Stimulated activated CD8-positive, alpha-beta memory T cell treated with anti-CD3 and anti-CD28 coated beads, Interleukin-7, amount 100 ng/mL, for 48 hours (primary cell): ENCODE measurements at regions not wholly inside any gene's neighbourhood (a gene's known extent, or its start where the extent isn't known, plus 50 kb on each side); places are given as distances from the start of the nearest gene placed in this dataset.

Experiments
- DNase-seq, 2 donors: peaks; one replicate each; pipeline ENCODE4 v3.0.0-alpha.2; 2020; ENCODE audit warnings: low read depth in 1 of 2; ENCODE audit errors: extremely low read depth in 1 of 2

DNA sequence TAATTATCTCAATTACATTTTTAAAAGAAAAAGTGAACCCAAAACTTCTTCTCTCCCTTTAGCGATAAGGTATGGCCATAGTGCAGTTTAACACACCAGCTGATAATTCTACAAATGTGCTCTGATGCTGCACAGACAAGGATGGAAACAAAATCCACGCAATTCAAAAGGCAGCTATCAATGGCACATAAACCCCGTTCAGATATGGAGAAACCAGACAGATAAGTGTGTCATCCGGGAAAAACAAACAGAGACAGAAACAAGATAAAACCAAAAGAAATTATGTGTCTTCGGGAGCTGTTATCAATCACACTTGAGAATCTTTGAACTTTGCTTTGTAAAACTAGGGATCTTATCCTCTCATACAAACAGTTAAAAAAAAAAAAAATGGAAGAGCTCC, 73.6 kb downstream of the SIPA1L2 start:
- DNase-seq, result no peak

DNA sequence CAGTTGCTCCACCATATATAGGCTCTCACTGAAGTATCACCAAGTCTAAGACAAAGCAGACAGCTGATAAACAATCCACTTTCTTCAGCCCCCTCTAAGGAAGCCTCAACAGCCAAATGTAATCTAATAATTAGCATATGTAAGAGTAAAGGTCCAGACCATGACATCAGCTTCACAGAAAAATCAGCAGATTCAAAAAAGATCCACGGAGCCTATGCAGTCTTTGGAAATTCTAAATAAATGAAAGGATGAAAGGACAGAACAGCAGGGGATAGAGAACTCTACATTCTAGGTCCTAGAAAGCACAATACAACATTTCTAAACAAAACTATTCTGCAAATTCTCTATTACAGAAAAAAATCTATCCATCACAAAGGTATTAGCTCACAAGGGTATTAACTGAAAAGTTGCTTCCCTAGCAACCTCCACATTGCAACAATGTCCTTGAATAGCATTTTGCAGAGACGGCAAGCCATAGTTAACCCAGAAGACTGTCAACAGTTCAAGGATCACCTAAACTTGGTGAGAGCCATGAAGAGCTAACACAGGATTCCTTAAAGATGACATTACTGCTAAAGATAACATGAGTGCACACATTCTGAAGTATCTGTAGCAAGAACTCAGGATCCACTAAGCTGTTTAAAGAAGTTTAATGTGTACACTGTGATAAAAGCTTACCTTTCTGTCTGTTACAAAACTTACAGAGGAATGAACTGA, 74.3 kb downstream of the SIPA1L2 start:
- no peak for DNase-seq

DNA sequence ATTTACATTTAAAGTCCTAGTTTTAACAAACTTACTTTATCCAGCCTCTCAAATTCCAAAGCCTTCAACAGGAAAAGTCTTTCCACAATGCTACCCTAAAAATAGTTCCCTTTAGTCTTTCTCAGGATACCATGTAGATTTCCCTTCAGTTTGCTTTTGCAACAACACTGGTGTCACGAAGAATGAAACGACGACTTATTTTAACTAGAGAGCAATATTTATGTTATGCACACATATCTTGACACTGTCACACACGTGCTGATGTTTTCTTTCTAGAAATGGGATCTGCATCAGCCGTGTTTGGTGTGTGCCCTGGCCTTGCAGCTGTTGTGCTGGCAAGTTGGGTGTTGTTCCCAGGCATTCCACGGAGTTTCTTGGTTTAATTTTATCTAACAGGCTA, 75.5 kb downstream of the SIPA1L2 start:
- no peak for DNase-seq

DNA sequence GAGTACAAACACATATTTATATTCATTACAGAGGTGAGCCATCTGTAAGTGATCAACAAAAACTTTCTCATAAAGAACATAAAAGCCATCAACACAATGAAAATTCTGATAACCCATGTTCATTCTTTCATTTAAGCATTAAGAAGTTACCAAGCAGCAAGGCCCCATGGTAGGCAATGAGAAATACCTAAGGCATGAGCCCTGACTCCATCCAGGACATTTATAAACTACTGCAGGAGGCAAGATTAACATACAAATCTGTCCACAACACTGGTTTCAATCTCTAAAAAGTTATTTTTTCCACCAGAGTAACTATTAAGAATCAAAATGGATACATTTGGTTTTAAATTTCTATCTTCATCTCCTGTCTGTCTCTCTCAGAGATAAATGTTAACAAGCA, 76.1 kb downstream of the SIPA1L2 start:
- DNase-seq, result no peak

DNA sequence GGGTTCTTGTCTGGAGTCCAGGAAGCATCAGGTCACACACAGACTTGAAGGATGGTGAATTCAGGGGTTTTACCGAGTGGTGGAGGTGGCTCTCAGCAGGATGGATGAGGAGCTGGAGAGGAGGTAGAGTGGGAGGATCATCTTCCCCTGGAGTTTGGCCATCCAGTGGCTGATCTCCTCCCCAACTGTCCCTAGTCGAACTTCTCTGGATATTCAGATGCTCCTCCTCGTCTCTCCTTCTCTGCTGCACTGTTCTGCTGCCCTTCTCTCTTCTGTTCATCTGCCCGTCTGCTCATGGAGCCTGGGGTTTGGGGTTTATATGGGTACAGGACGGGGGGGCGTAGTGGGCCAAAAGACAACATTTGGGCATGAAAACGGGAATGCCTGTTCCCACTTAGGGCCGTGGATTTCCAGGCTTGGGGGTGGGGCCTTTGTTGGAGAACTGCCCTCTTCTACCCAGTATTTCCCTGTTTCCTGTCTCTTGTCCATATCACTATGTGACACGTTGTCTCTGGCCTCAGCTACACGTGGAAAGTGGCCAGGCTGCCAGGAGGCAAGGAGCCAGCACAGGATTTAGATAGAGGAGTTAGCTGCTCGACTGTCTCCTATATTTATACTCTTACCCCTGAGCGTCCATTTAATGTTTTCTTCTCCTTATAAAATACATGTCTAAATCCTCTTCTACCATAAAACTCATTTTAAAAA, 76.7 kb downstream of the SIPA1L2 start:
- no peak for DNase-seq

DNA sequence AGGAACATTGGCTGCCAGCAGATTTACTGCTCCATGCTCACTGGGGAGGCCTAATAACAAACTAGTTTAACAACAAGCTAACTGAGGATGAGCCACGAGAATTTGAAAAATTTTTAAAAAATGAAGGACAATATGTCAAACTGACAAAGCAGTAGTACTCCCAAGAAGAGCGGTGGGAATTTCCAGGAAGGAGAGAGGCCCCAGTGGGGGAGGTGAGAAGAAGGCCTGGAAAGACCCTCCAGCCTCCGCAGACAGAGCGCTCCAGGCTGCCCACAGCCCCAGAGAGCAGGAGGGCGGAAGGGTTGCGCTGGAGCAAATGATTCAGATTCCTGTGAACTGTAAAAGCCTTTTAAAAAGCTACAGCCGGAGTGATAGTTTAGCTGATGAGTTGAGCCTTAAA, 78.5 kb downstream of the SIPA1L2 start:
- DNase-seq, result no peak

DNA sequence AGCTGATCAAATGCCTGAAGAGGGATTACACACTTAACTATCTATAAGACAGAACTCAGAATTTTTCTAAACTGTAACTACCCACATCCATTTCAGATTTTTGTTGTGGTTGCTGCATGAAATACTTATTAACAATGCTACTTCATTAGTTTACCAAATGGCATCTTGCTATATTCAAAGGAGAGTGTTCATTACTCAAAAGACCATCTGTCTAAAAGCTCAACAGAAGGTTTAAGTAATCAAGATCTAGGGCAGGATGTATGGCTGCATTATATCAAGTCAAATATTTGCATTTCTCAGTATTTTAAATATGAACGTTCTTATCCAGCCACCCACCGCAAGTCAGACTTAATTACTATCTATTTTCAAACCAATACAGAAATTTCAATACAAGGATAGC, 79.9 kb downstream of the SIPA1L2 start:
- DNase-seq, result no peak

DNA sequence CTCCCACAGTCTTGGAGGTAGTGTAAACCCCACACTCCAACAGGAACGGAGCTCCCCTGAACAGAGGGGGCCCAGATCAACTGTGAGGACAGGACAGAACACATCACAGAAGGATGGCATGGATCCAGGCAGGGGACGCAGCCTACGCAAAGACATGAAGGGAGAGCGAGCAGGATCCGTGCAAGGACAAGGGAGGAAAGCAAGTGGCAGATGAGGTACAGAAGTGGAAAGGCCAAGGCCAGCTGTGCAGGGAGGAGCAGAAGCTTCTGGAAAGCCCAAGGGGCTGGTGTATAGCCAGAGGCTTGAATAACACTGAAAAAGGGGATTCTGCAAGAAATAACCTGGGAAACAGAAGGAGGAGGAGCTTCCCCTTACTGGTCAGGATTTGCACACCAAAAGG, 81.2 kb downstream of the SIPA1L2 start:
- DNase-seq, result no peak

DNA sequence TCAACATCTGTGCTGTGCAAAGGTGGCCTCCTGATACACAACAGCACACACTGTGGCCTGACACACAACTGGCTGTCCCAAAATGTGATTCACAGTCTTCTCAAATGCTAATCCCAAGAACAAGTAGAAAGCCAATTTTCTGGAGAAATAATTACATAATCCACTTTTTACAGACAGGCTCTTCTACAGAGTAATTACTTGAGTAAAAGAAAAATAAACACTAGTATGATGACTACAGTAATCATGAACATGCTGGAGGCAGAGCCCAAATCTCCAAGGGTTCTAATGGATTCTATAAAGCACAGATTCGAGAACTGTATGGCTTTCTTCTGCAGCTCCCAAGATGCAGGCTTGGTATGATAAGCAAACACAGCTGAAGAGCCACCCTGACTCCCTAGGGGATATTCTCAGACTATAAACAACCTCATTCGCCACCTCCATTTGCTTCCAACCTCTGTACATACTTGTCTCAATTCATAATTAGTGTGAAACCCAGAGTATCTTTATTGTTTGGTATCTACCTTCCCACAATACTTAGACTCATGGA, 81.9 kb downstream of the SIPA1L2 start:
- no peak for DNase-seq

DNA sequence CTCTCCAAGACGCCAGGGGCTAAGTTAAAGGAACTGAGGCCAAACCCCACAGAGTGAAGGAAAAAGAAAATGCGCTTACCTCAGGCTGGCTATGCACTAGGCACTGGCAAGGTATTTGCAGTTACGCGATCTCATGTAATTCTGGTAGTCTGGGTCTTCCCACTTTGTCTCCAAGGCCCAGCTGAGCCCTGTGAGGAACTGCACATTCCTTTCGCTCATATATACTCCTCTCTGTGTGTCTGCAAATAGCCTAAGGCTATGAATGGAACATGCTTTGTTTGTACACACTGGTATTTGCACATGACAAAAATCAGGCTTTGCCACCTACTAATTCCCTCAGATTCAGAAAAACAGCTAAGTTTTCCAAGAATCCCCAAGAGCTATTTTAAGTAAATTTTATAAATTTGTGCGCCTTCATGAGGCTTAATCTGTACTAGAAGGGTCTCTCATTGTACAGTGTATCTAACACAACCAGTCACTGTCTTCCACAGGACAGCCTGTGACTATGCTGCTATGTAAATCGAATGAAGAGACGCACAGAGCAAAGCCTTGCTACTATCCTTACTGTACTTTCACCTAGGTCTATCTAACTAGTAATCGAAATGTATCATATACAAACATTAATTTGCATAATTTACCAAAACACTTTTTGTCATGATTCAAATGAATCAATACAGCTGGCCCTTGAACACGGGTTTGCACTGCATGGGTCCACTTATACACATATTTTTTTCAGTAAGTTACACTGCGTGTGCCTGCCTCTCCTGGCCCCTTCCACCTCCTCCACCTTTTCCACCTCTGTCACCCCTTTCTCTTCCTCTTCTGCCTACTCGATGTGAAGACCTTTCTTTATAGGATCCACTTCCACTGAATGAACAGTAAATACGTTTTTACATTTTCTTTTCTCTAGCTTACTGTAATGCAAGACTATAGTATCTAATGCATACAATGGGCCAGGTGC, 87.0 kb downstream of the SIPA1L2 start:
- DNase-seq, result no peak

DNA sequence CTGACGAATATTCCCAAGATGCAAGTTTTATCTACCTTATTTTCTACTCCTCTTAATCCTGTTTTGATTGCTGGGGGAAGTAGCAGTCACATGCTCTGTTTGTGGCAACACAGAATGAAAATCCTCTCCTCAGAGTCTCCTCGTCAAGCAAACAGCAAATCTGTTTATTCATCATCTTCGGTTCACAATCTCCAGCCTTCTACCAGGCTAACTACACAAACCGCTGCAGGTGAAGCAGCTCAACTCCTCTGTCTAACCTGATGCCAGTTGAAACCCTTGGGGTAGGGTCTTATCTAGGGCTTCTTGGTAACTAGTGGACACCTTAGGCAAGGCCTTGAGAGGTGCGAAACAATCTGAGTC, 91.0 kb downstream of the SIPA1L2 start:
- DNase-seq, result no peak

DNA sequence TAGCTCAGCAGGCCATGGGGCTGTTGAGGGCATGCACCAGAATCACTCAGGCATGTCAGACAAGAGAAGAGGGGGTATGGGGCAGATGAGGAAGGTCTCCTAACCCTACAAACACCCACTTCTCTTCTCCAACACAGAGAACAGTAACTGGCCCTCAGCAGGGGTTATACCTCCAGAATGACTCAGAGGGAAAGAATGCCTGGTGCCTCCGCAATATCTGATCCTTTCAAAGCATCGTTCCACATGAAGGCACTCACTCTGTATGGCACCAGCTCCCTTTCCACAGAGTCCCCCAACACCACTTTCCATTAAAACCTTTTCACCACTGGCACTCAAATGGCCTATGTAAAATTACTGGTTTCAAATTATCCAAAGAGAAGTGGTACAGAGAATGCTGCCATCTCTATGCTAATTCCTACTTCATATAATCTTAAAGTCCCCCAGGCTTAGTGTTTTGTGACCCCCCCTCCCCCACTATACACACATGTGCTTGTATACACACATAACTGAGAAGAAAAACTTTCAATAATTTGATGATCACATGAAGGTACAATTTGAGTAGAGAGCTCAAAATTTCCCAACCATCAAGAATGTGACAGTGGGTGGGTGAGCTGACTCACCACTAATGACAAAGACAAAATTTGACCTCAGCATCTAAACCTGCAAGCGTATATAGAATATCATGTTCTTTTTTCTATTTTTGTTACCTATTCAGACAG, 91.5 kb downstream of the SIPA1L2 start:
- no peak for DNase-seq

DNA sequence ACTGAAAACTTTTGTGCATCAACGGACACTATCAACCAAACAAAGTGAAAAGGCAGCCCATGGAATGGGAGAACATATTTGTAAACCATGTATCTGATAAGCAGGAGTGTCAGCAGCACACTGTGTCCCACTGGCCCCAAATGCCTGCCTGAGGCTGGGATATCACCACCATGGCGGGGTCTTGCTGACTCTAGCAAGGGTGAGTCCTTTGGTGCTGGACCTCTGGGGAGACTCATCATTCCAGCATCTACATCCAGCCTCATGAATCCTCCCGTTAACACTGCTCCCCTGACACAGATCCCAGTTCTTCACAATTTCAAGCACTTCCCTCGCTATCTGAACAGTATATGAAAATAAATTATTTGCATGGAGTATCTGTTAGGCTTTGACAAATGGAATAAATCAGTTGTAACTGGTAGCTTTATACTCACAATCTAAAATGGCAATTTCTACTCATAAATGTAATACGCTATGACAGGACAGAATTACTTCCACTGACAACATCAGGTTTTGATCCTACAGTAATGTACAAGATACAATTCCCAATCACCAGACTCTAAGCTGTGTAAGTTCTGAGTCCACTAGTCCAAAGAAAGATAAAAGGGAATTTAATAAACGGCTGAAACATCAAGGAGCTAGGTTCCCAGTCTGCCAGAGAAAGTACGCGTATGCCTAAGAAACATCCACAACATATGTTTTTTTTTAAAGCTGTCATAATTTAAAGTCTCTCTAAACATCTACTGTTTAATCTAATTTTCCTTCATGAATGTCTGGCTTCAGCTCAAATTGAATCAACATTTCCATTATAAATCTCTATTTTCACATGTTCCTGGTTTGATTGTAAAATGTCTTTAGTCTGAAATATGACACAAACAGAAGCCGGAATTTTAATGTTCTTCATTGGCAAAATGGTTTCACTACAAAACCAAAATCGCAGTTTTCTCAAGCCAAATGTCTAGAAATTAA, 95.1 kb downstream of the SIPA1L2 start:
- DNase-seq, result no peak

DNA sequence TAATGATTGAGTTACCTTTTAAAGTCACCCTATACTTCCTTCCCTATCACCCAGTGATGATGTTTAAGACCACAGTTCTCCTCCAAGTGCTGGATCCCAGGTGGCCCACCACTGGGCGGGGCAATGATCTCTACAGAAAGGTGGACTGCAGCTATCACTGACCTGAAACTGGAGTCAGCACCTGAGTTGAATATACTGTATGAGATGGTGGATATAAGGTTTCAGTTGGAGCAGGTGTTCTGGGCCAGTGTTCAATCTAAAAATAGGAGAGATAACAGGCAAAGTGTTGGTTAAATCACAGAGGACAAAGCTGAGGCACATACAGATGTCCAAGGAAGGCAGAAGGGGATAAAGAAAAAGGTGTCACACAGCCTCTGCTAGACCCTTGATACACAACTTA, 96.6 kb downstream of the SIPA1L2 start:
- no peak for DNase-seq

DNA sequence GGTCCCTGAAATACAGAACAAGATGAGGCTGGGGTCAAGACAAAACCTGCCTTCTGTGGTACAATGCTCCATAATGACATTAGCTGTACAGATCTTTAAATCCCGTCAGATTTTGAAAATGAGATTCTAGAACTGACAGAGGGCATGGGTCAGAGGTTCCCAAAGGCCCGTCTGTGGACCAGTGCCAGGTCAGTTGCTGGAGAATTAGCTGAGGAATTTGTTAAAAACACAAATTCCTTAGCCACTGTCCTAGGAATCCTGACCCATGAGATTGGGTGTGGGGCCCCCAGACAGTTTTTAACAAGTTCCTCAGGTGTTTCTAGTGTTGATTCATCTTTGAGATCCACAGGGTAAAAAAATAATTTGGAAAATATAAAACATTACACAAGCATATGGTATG, 97.0 kb downstream of the SIPA1L2 start:
- no peak for DNase-seq

DNA sequence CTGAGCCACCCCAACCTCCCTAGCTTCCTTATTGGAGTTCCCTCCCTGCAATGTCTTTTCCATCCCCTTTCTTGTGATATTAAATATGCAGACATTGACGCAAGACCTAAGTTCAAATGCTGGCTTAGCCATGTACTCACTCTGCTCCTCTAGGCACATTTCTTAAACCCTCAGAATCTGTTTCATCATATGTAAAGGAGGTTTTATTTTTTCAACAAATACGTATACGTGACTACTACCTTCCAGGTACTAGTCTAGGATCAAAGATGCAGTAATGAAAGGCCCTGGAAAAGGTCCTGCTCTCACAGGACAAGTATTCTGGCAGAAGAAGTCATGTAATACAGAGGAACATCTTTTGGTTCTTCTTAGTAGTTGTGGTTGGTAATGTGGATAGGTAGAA, 98.6 kb downstream of the SIPA1L2 start:
- no peak for DNase-seq

DNA sequence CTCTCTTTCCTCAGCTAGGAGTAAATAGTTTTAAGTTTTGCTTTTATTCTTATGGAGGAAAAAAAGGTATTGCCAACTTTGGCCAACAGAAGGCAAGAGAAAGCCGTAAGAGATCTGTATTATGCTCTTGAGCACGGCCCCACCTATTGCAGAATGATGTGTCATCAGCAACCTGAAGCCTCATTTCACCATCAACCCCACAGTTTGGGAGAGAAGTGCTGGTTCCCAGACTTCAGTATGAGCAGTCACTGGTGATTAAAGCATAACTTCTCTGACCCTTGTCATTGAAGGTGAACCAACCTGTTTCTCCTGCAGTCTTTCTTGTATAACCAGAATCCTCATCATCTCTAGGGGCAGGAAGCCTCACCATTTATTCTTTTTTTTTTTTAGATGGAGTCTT, 100.2 kb downstream of the SIPA1L2 start:
- no peak for DNase-seq

DNA sequence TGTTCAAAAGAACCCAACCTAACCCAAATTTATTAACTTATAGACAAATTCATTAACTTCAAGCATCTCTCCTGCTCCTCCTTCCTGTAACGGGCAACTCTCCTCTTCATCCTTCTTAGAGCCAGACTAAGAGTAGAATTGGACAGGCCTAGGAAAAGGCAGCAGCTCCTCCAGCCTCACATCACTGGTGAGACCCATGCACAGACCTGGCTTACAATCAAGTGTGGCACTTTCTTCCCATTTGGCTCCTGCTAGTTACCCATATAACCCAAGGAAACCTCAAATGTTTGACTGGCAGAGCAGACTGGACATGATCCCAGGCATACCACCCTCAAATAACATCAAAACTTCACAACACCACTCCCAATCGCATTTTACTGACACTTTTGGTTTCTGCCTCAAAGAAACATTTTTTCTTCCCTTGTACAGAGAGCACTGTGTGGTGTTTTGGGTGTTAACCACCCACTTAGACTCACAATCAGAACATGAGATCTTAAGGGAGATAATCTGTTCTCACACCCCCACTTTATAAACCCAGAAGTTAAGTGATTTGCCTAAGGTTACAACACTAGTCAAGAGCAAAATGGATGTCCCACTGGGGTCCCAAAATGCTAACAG, 101.4 kb downstream of the SIPA1L2 start:
- no peak for DNase-seq

DNA sequence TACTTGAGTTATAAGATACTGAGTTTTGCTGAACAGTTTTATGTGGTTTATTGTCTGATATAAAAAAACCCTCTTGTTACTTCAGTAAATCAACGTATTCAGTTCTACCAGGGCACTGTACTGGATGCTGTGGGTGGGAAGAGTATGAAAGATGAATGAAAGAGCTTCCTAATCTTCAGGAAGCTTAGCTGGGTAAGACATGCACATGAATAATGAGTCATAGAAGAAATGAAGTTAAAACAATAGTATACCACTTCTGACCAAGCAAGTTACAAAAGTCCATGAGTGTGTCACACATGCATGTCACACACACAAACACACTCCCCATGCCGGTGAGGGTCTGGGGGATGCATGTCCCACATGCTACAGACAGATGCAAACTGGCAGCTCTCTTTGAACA, 105.9 kb downstream of the SIPA1L2 start:
- DNase-seq, result no peak
